Progenitor cell of endocrine pancreas (in vitro differentiated cells): ENCODE measurements at regions not wholly inside any gene's neighbourhood (a gene's known extent, or its start where the extent isn't known, plus 50 kb on each side); places are given as distances from the start of the nearest gene placed in this dataset.

ENCODE experiments used
- DNase-seq: peaks from one replicate; pipeline ENCODE4 v3.0.0; 2021; ENCODE audit warnings: low spot score; ENCODE audit not compliant: unreplicated experiment
- H3K27ac Mint-ChIP-seq: 2 replicates; pipeline ENCODE4 v1.8.0; 2021; ENCODE audit warnings: mild to moderate bottlenecking, moderate library complexity, mixed read lengths
- H3K27me3 Mint-ChIP-seq: 2 replicates; pipeline ENCODE4 v1.8.0; 2021; ENCODE audit warnings: mixed read lengths
- H3K36me3 Mint-ChIP-seq: 2 replicates; pipeline ENCODE4 v1.8.0; 2022; ENCODE audit warnings: mixed read lengths; ENCODE audit not compliant: insufficient read depth
- H3K4me1 Mint-ChIP-seq: 2 replicates; pipeline ENCODE4 v1.8.0; 2021; ENCODE audit warnings: low read depth, mixed read lengths
- H3K4me3 Mint-ChIP-seq: 2 replicates; pipeline ENCODE4 v1.8.0; 2021; ENCODE audit warnings: low read depth, mild to moderate bottlenecking, moderate library complexity, mixed read lengths
- H3K9me3 Mint-ChIP-seq: 2 replicates; pipeline ENCODE4 v1.8.0; 2021; ENCODE audit warnings: low read depth, mixed read lengths
- CTCF ChIP-seq: fragments of 200-600 bp; sonication (generic); IDR thresholded peaks from one replicate; pipeline ENCODE4 v1.5.0; 2021; ENCODE audit warnings: antibody characterized with exemption, mild to moderate bottlenecking; ENCODE audit not compliant: unreplicated experiment

- Mint-ChIP-seq H3K27me3 (peaks cover 33% of the 10 kb centered on the region), H3K4me1 (peaks cover 4% of the 10 kb centered on the region), H3K27ac (no peak overlapping the region), H3K9me3 (peaks cover 5% of the 10 kb centered on the region), H3K36me3 (no peaks in the 10 kb centered on the region), H3K4me3 (no peak overlapping the region)
- no peak for DNase-seq
- no peak for TF ChIP-seq CTCF
Measured at GRCh38 chr9:86652736-86653135, 294.6 kb downstream of the GAS1 start.

GRCh38 chr9:86649913-86650312, 295.7 kb upstream of the TUT7 start:
- peaks cover 34% of the 10 kb centered on the region for H3K27me3 Mint-ChIP-seq
- H3K4me3 Mint-ChIP-seq = no peak overlapping the region
- no peak for TF ChIP-seq CTCF
- DNase-seq = no peak
- no peaks in the 10 kb centered on the region for H3K36me3 Mint-ChIP-seq
- no peaks in the 10 kb centered on the region for H3K9me3 Mint-ChIP-seq
- H3K27ac Mint-ChIP-seq = no peak overlapping the region
- peaks cover 4% of the 10 kb centered on the region for H3K4me1 Mint-ChIP-seq

- TF ChIP-seq CTCF = no peak
- peaks cover 4% of the 10 kb centered on the region for H3K4me1 Mint-ChIP-seq
- H3K27me3 Mint-ChIP-seq = peaks cover 42% of the 10 kb centered on the region
- no peaks in the 10 kb centered on the region for H3K9me3 Mint-ChIP-seq
- no peak overlapping the region for H3K27ac Mint-ChIP-seq
- no peaks in the 10 kb centered on the region for H3K36me3 Mint-ChIP-seq
- no peak overlapping the region for H3K4me3 Mint-ChIP-seq
- DNase-seq = no peak
Measured at GRCh38 chr9:86648828-86649170, 294.6 kb upstream of the TUT7 start.

GRCh38 chr9:86648156-86648827, 294.1 kb upstream of the TUT7 start:
- peaks cover 47% of the 10 kb centered on the region for H3K27me3 Mint-ChIP-seq
- no peak overlapping the region for H3K4me3 Mint-ChIP-seq
- no peak for TF ChIP-seq CTCF
- no peaks in the 10 kb centered on the region for H3K36me3 Mint-ChIP-seq
- peaks cover 1% of the 10 kb centered on the region for H3K4me1 Mint-ChIP-seq
- H3K27ac Mint-ChIP-seq = no peak overlapping the region
- H3K9me3 Mint-ChIP-seq = no peaks in the 10 kb centered on the region
- no peak for DNase-seq

GRCh38 chr9:86645303-86645702, 291.1 kb upstream of the TUT7 start:
- TF ChIP-seq CTCF = no peak
- H3K27me3 Mint-ChIP-seq = peaks cover 60% of the 10 kb centered on the region
- H3K36me3 Mint-ChIP-seq = no peaks in the 10 kb centered on the region
- no peaks in the 10 kb centered on the region for H3K9me3 Mint-ChIP-seq
- H3K4me3 Mint-ChIP-seq = no peak overlapping the region
- no peak for DNase-seq
- H3K4me1 Mint-ChIP-seq = peaks cover 2% of the 10 kb centered on the region
- H3K27ac Mint-ChIP-seq = no peak overlapping the region
